ENCODE measurements at regions not wholly inside any gene's neighbourhood (a gene's known extent, or its start where the extent isn't known, plus 50 kb on each side); places are given as distances from the start of the nearest gene placed in this dataset.

GRCh38 chr5:110354311-110354710 lies 372.2 kb downstream of the TMEM232 start (continued):
- TF ChIP-seq CUX1 (IDR thresholded peaks at IDR 0.05; ENCODE audit: insufficient replicate concordance, low read depth, low read length) = no peak
- no peak for TF ChIP-seq NR2F1 (conservative IDR thresholded peaks at IDR 0.05)
- TF ChIP-seq YBX1 (IDR thresholded peaks at IDR 0.05) = no peak
- TF ChIP-seq SMAD5 (IDR thresholded peaks at IDR 0.05; ENCODE audit: low read depth) = no peak
- no peak for TF ChIP-seq WRNIP1 (IDR thresholded peaks at IDR 0.05; ENCODE audit: borderline replicate concordance, low read depth, low read length)
- TF ChIP-seq, protein P1, sequence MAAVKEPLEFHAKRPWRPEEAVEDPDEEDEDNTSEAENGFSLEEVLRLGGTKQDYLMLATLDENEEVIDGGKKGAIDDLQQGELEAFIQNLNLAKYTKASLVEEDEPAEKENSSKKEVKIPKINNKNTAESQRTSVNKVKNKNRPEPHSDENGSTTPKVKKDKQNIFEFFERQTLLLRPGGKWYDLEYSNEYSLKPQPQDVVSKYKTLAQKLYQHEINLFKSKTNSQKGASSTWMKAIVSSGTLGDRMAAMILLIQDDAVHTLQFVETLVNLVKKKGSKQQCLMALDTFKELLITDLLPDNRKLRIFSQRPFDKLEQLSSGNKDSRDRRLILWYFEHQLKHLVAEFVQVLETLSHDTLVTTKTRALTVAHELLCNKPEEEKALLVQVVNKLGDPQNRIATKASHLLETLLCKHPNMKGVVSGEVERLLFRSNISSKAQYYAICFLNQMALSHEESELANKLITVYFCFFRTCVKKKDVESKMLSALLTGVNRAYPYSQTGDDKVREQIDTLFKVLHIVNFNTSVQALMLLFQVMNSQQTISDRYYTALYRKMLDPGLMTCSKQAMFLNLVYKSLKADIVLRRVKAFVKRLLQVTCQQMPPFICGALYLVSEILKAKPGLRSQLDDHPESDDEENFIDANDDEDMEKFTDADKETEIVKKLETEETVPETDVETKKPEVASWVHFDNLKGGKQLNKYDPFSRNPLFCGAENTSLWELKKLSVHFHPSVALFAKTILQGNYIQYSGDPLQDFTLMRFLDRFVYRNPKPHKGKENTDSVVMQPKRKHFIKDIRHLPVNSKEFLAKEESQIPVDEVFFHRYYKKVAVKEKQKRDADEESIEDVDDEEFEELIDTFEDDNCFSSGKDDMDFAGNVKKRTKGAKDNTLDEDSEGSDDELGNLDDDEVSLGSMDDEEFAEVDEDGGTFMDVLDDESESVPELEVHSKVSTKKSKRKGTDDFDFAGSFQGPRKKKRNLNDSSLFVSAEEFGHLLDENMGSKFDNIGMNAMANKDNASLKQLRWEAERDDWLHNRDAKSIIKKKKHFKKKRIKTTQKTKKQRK (IDR thresholded peaks at IDR 0.05; ENCODE audit: low read depth, low read length) = no peak
- TF ChIP-seq TCF12 (IDR thresholded peaks at IDR 0.05; ENCODE audit: low read depth, low read length) = no peak
- TF ChIP-seq MXI1 (IDR thresholded peaks at IDR 0.05; ENCODE audit: low read depth, low read length) = no peak
- no peak for TF ChIP-seq GATAD2B (conservative IDR thresholded peaks at IDR 0.05; ENCODE audit: low read depth)
- TF ChIP-seq POLR2AphosphoS5 (IDR thresholded peaks at IDR 0.05; ENCODE audit: low read length) = no peak
- no peak for TF ChIP-seq IKZF1 (conservative IDR thresholded peaks at IDR 0.05)

All from GM12878 (cell line).